Sigmoid colon (tissue), 6 donors: ENCODE measurements at regions not wholly inside any gene's neighbourhood (a gene's known extent, or its start where the extent isn't known, plus 50 kb on each side); places are given as distances from the start of the nearest gene placed in this dataset.

Experiments
- DNase-seq: peaks from one replicate; pipeline ENCODE4 v3.0.0-alpha.2; 2019
- H3K27ac ChIP-seq, 4 donors: fragments of 200-600 bp; sonication (generic); one replicate each; pipeline ENCODE4 v1.5.1; 2016 to 2019; ENCODE audit warnings: mild to moderate bottlenecking in 1 of 4
- H3K27me3 ChIP-seq, 3 donors: fragments of 200-600 bp; sonication (generic); one replicate each; pipeline ENCODE4 v1.5.1; 2019; ENCODE audit warnings: mild to moderate bottlenecking in 1 of 3
- H3K36me3 ChIP-seq, 4 donors: fragments of 200-600 bp; sonication (generic); one replicate each; pipeline ENCODE4 v1.5.1; 2016 to 2019
- H3K4me1 ChIP-seq, 4 donors: fragments of 200-600 bp; sonication (generic); one replicate each; pipeline ENCODE4 v1.5.1; 2017 to 2019
- H3K4me3 ChIP-seq, 4 donors: fragments of 200-600 bp; sonication (generic); one replicate each; pipeline ENCODE4 v1.5.1; 2017 to 2019; ENCODE audit warnings: mild to moderate bottlenecking in 2 of 4, moderate library complexity in 1 of 4
- H3K9me3 ChIP-seq, 4 donors: fragments of 200-600 bp in 3 of 4; sonication (generic) in 3 of 4; one replicate each; pipeline versions ENCODE4 v1.5.1 to v1.6.1; 2013 to 2019
- CTCF ChIP-seq, 4 experiments: fragments of 450-650 bp in 3 of 4; fragments of 200-600 bp in 1 of 4; IDR thresholded peaks; one replicate each; pipeline ENCODE4 v1.5.1; 2016 to 2019; ENCODE audit warnings: antibody characterized with exemption in 4 of 4, mild to moderate bottlenecking in 3 of 4, moderate library complexity in 2 of 4
- EP300 ChIP-seq, 4 donors: sonication (generic); formaldehyde crosslinking; IDR thresholded peaks; one replicate each; pipeline ENCODE4 v1.6.1; 2017; ENCODE audit warnings: antibody characterized with exemption in 4 of 4
- POLR2A ChIP-seq, 2 donors: fragments of 450-650 bp; IDR thresholded peaks; one replicate each; pipeline ENCODE4 v1.6.1; 2016; ENCODE audit warnings: antibody characterized with exemption in 2 of 2, mild to moderate bottlenecking in 2 of 2, moderate library complexity in 2 of 2
- POLR2AphosphoS5 ChIP-seq, 4 donors: sonication (generic); formaldehyde crosslinking; IDR thresholded peaks; one replicate each; pipeline ENCODE4 v1.6.1; 2017; ENCODE audit warnings: antibody characterized with exemption in 4 of 4
- WGBS, 2 donors: extraction: QIAGEN DNeasy Blood & Tissue Kit; methylation state at CpG; one replicate each; pipeline ENCODE4 v1.1.7; 2013; 5-methylcytosine and 5-hydroxymethylcytosine counted together
- intact Hi-C: fragments of 100-400 bp; cut with DNase I; formaldehyde crosslinking; loops from one replicate; pipeline ENCODE4 v1.15.1; 2023
- donor health status: healthy with polysubstance abuse.
- donor health status: healthy.

- Histone ChIP-seq H3K27me3 (no peaks in the 10 kb centered on the region), H3K4me3 (no peak overlapping the region), H3K36me3 (no peaks in the 10 kb centered on the region), H3K4me1 (peaks cover 0 to 8% (median 0%) of the 10 kb centered on the region in 4 donors), H3K27ac (no peak overlapping the region), H3K9me3 (no peaks in the 10 kb centered on the region)
- intact Hi-C loops = no loop called here
- WGBS, 2 donors = 75 to 82% methylated on average over 11 of the region's 11 CpGs
- no peak for DNase-seq
- TF ChIP-seq EP300 (IDR thresholded peaks at IDR 0.05) (no peak), POLR2AphosphoS5 (IDR thresholded peaks at IDR 0.05) (no peak), CTCF (IDR thresholded peaks at IDR 0.05) (no peak), POLR2A (IDR thresholded peaks at IDR 0.05) (no peak)
These were observed 163.6 kb upstream of the CST7 start for GRCh38 chr20:24785141-24786110.

GRCh38 chr20:24786111-24786495 lies 163.0 kb upstream of the CST7 start:
- intact Hi-C loops = no loop called here

GRCh38 chr20:24786646-24787045 lies 162.4 kb upstream of the CST7 start:
- WGBS, 2 donors = 83 to 89% methylated on average over 7 of the region's 7 CpGs

More at GRCh38 chr20:24786111-24786495, 163.0 kb upstream of the CST7 start:
- Histone ChIP-seq H3K4me3 (no peak overlapping the region), H3K27ac (no peak overlapping the region), H3K4me1 (peaks cover 0 to 8% (median 0%) of the 10 kb centered on the region in 4 donors), H3K27me3 (no peaks in the 10 kb centered on the region), H3K9me3 (no peaks in the 10 kb centered on the region), H3K36me3 (no peaks in the 10 kb centered on the region)
- TF ChIP-seq CTCF (IDR thresholded peaks at IDR 0.05) (no peak), POLR2AphosphoS5 (IDR thresholded peaks at IDR 0.05) (no peak), EP300 (IDR thresholded peaks at IDR 0.05) (no peak), POLR2A (IDR thresholded peaks at IDR 0.05) (no peak)
- WGBS, 2 donors = 83 to 87% methylated on average over 12 of the region's 12 CpGs
- DNase-seq = no peak

GRCh38 chr20:24787071-24787470 lies 162.0 kb upstream of the CST7 start:
- TF ChIP-seq CTCF (IDR thresholded peaks at IDR 0.05) (no peak), POLR2A (IDR thresholded peaks at IDR 0.05) (no peak), EP300 (IDR thresholded peaks at IDR 0.05) (no peak), POLR2AphosphoS5 (IDR thresholded peaks at IDR 0.05) (no peak)
- peaks cover 0 to 7% (median 0%) of the 10 kb centered on the region in 4 donors for H3K4me1 ChIP-seq
- no peak overlapping the region for H3K27ac ChIP-seq
- H3K9me3 ChIP-seq = no peaks in the 10 kb centered on the region
- H3K36me3 ChIP-seq = no peaks in the 10 kb centered on the region
- no peak for DNase-seq
- H3K4me3 ChIP-seq = no peak overlapping the region
- intact Hi-C loops = no loop called here
- peaks cover 0 to 2% (median 0%) of the 10 kb centered on the region in 3 donors for H3K27me3 ChIP-seq
- WGBS, 2 donors = 87 to 94% methylated on average over 10 of the region's 10 CpGs

More at GRCh38 chr20:24786646-24787045, 162.4 kb upstream of the CST7 start:
- Histone ChIP-seq H3K4me1 (peaks cover 0 to 8% (median 0%) of the 10 kb centered on the region in 4 donors), H3K27me3 (no peaks in the 10 kb centered on the region), H3K4me3 (no peak overlapping the region), H3K9me3 (no peaks in the 10 kb centered on the region), H3K36me3 (no peaks in the 10 kb centered on the region), H3K27ac (no peak overlapping the region)
- intact Hi-C loops = no loop called here
- TF ChIP-seq POLR2AphosphoS5 (IDR thresholded peaks at IDR 0.05) (no peak), CTCF (IDR thresholded peaks at IDR 0.05) (no peak), POLR2A (IDR thresholded peaks at IDR 0.05) (no peak), EP300 (IDR thresholded peaks at IDR 0.05) (no peak)
- DNase-seq = no peak
